Gastroesophageal sphincter (tissue), 3 donors: ENCODE measurements at regions not wholly inside any gene's neighbourhood (a gene's known extent, or its start where the extent isn't known, plus 50 kb on each side); places are given as distances from the start of the nearest gene placed in this dataset.

ENCODE experiments used
- POLR2A ChIP-seq, 2 donors: fragments of 450-650 bp; IDR thresholded peaks; one replicate each; pipeline ENCODE4 v1.6.1; 2017; ENCODE audit warnings: antibody characterized with exemption in 2 of 2, mild to moderate bottlenecking in 2 of 2, moderate library complexity in 1 of 2
- TF ChIP-seq, protein P1 (sequence below), 4 experiments: fragments of 200-600 bp in 2 of 4; fragments of 450-650 bp in 2 of 4; sonication (generic) in 1 of 4; IDR thresholded peaks; one replicate each; pipeline ENCODE4 v1.5.1; 2017 to 2019; ENCODE audit warnings: antibody characterized with exemption in 4 of 4, mild to moderate bottlenecking in 2 of 4, moderate library complexity in 2 of 4

DNA sequence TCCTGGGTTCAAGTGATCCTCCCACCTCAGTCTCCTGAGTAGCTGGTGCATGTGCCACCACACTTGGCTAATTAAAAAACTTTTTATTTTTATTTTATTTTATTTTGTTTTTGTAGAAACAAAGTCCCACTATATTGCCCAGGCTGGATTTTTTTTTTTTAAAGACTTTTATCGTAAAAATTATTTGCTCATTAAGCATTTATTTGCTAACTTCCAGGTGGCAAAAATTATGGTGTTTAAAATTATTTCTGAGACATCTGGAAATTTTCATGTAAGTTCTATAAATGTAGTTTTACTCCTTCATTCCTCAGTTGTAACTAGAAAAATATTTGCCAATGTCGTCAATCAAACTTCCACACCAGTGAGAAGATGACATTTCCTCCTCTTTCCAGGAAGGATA is 233.3 kb upstream of the DACH1 start:
- TF ChIP-seq, protein P1, sequence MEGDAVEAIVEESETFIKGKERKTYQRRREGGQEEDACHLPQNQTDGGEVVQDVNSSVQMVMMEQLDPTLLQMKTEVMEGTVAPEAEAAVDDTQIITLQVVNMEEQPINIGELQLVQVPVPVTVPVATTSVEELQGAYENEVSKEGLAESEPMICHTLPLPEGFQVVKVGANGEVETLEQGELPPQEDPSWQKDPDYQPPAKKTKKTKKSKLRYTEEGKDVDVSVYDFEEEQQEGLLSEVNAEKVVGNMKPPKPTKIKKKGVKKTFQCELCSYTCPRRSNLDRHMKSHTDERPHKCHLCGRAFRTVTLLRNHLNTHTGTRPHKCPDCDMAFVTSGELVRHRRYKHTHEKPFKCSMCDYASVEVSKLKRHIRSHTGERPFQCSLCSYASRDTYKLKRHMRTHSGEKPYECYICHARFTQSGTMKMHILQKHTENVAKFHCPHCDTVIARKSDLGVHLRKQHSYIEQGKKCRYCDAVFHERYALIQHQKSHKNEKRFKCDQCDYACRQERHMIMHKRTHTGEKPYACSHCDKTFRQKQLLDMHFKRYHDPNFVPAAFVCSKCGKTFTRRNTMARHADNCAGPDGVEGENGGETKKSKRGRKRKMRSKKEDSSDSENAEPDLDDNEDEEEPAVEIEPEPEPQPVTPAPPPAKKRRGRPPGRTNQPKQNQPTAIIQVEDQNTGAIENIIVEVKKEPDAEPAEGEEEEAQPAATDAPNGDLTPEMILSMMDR (IDR thresholded peaks at IDR 0.05): no peak
- TF ChIP-seq POLR2A (IDR thresholded peaks at IDR 0.05): no peak
